H1 (cell line): ENCODE measurements at regions not wholly inside any gene's neighbourhood (a gene's known extent, or its start where the extent isn't known, plus 50 kb on each side); places are given as distances from the start of the nearest gene placed in this dataset.
A peak's percentile ranks its signal among the peaks of the same experiment; 100 is the strongest.

Experiments
- CTCF ChIA-PET: fragments of 300-600 bp; sonication (Branson Sonifier 250); formaldehyde crosslinking; loops from one replicate; lab custom pipeline; 2021; ENCODE audit not compliant: partially characterized antibody; lab: Charles Lee
- POLR2A ChIA-PET: fragments of 300-600 bp; sonication (Branson Sonifier 250); formaldehyde crosslinking; loops from one replicate; lab custom pipeline; 2021; ENCODE audit warnings: inconsistent platforms; ENCODE audit not compliant: partially characterized antibody; lab: Charles Lee
- DNase-seq, 2 experiments: peaks; one replicate each; pipeline versions ENCODE4 v3.0.0 to v3.0.0-alpha.2; 2010 to 2022; ENCODE audit warnings: low spot score in 2 of 2, low read depth in 1 of 2, mixed read lengths in 1 of 2
- FAIRE-seq: peaks from 2 replicates; lab custom pipeline; 2011; peaks lifted over from hg19 to GRCh38; lab: Jason Lieb, UNC
- H2AFZ ChIP-seq: 2 replicates; pipeline ENCODE4 v1.8.1; 2012; ENCODE audit warnings: low read length, inconsistent platforms
- H2AK5ac ChIP-seq: 2 replicates; pipeline ENCODE4 v1.6.1; 2013; ENCODE audit warnings: low read depth, low read length
- H2BK120ac ChIP-seq: replicated peaks from 2 replicates; pipeline ENCODE3; 2013; ENCODE audit warnings: low read depth, low read length, inconsistent platforms
- H2BK12ac ChIP-seq: 2 replicates; pipeline ENCODE4 v1.6.1; 2013; ENCODE audit warnings: low read depth, low read length
- H2BK15ac ChIP-seq: 2 replicates; pipeline ENCODE4 v1.6.1; 2013; ENCODE audit warnings: low read length
- H2BK20ac ChIP-seq: 2 replicates; pipeline ENCODE4 v1.6.1; 2013; ENCODE audit warnings: low read length
- H2BK5ac ChIP-seq: 2 replicates; pipeline ENCODE4 v1.6.1; 2013; ENCODE audit warnings: low read depth, low read length
- H3K14ac ChIP-seq: 2 replicates; pipeline ENCODE4 v1.6.1; 2013; ENCODE audit warnings: inconsistent platforms; ENCODE audit not compliant: insufficient read length
- H3K18ac ChIP-seq: 2 replicates; pipeline ENCODE4 v1.6.1; 2013; ENCODE audit warnings: low read length; ENCODE audit errors: extremely low read depth
- H3K23ac ChIP-seq: 2 replicates; pipeline ENCODE4 v1.6.1; 2013; ENCODE audit warnings: inconsistent platforms; ENCODE audit not compliant: insufficient read length
- H3K23me2 ChIP-seq: 2 replicates; pipeline ENCODE4 v1.6.1; 2013; ENCODE audit warnings: low read depth, low read length
- H3K27ac ChIP-seq: 2 replicates; pipeline ENCODE4 v1.6.1; 2011; ENCODE audit warnings: low read depth, low read length, inconsistent platforms
- H3K27me3 ChIP-seq, 4 experiments: replicated peaks in 1 of 4; 1 replicate in 1 of 4; 2 replicates in 3 of 4; pipeline versions ENCODE4 v1.6.1 to v1.8.1; 2011 to 2013; ENCODE audit warnings: low read length in 3 of 4, mild to moderate bottlenecking in 3 of 4, inconsistent platforms in 2 of 4, mixed read lengths in 2 of 4, moderate library complexity in 1 of 4; ENCODE audit not compliant: control insufficient read depth in 3 of 4, insufficient read depth in 3 of 4; ENCODE audit errors: extremely low read depth in 1 of 4
- H3K36me3 ChIP-seq, 4 experiments: 2 replicates each; pipeline versions ENCODE4 v1.6.1 to v1.8.1; 2011 to 2013; ENCODE audit warnings: mild to moderate bottlenecking in 4 of 4, low read length in 3 of 4, moderate library complexity in 2 of 4, control low read depth in 1 of 4, inconsistent platforms in 1 of 4; ENCODE audit not compliant: insufficient read depth in 4 of 4, control insufficient read depth in 2 of 4
- H3K4ac ChIP-seq: replicated peaks from 2 replicates; pipeline ENCODE3; 2013; ENCODE audit warnings: low read length, low read depth, mixed read lengths, inconsistent platforms; ENCODE audit not compliant: insufficient read length
- H3K4me1 ChIP-seq, 4 experiments: replicated peaks in 1 of 4; 1 replicate in 1 of 4; 2 replicates in 3 of 4; pipeline versions ENCODE4 v1.6.1 to v1.8.1; 2011 to 2013; ENCODE audit warnings: low read length in 3 of 4, inconsistent platforms in 2 of 4, mixed read lengths in 1 of 4; ENCODE audit not compliant: insufficient read depth in 4 of 4, control insufficient read depth in 3 of 4
- H3K4me2 ChIP-seq, 2 experiments: 2 replicates each; pipeline versions ENCODE4 v1.6.1 to v1.8.1; 2011 to 2013; ENCODE audit warnings: low read depth in 2 of 2, low read length in 2 of 2, control low read depth in 1 of 2, inconsistent platforms in 1 of 2, mild to moderate bottlenecking in 1 of 2; ENCODE audit not compliant: insufficient read depth in 1 of 2
- H3K4me3 ChIP-seq, 4 experiments: fragments of 200-600, 300-600 bp in 1 of 4; sonication (generic), shearing (Covaris generic), sonication (Bioruptor Twin) in 1 of 4; 2 replicates each; pipeline versions ENCODE4 v1.5.1 to v1.8.1; 2011 to 2016; ENCODE audit warnings: low read length in 4 of 4, low read depth in 3 of 4, control low read depth in 2 of 4, inconsistent platforms in 2 of 4, mild to moderate bottlenecking in 2 of 4, mixed read lengths in 1 of 4, moderate library complexity in 1 of 4; ENCODE audit not compliant: insufficient read depth in 2 of 4; ENCODE audit errors: extremely low read depth in 1 of 4
- H3K56ac ChIP-seq: replicated peaks from 2 replicates; pipeline ENCODE3; 2013; ENCODE audit warnings: low read depth, mild to moderate bottlenecking, mixed read lengths, low read length, inconsistent platforms; ENCODE audit not compliant: insufficient read length
- H3K79me1 ChIP-seq: 2 replicates; pipeline ENCODE4 v1.6.1; 2013; ENCODE audit warnings: low read depth, low read length, control low read depth
- H3K79me2 ChIP-seq, 2 experiments: 2 replicates each; pipeline versions ENCODE4 v1.6.1 to v1.8.1; 2012 to 2013; ENCODE audit warnings: low read length in 2 of 2, mild to moderate bottlenecking in 2 of 2, inconsistent platforms in 1 of 2; ENCODE audit not compliant: insufficient read depth in 2 of 2, control insufficient read depth in 1 of 2
- H3K9ac ChIP-seq, 4 experiments: replicated peaks in 1 of 4; 1 replicate in 1 of 4; 2 replicates in 3 of 4; pipeline versions ENCODE4 v1.6.1 to v1.8.1; 2011 to 2013; ENCODE audit warnings: low read depth in 3 of 4, low read length in 3 of 4, control low read depth in 2 of 4, mild to moderate bottlenecking in 2 of 4, moderate library complexity in 2 of 4, inconsistent platforms in 1 of 4; ENCODE audit errors: extremely low read depth in 1 of 4
- H3K9me3 ChIP-seq, 2 experiments: 2 replicates each; pipeline versions ENCODE4 v1.6.1 to v1.8.1; 2012 to 2013; ENCODE audit warnings: mild to moderate bottlenecking in 2 of 2, moderate library complexity in 2 of 2, control low read depth in 1 of 2, inconsistent platforms in 1 of 2, low read depth in 1 of 2, low read length in 1 of 2, mixed read lengths in 1 of 2; ENCODE audit not compliant: insufficient read depth in 2 of 2
- H4K20me1 ChIP-seq, 2 experiments: replicated peaks in 1 of 2; 2 replicates each; pipeline versions ENCODE3 to v1.8.1; 2011 to 2013; ENCODE audit warnings: inconsistent platforms in 2 of 2, low read length in 2 of 2, mild to moderate bottlenecking in 1 of 2; ENCODE audit not compliant: insufficient read depth in 2 of 2, control insufficient read depth in 1 of 2
- H4K5ac ChIP-seq: 2 replicates; pipeline ENCODE4 v1.6.1; 2013; ENCODE audit warnings: low read length, low read depth, mixed read lengths, inconsistent platforms; ENCODE audit not compliant: insufficient read length
- H4K8ac ChIP-seq: 2 replicates; pipeline ENCODE4 v1.8.0; 2013; ENCODE audit warnings: mild to moderate bottlenecking, moderate library complexity, low read length, inconsistent platforms; ENCODE audit not compliant: insufficient read depth; ENCODE audit errors: extremely low read depth
- H4K91ac ChIP-seq: replicated peaks from 2 replicates; pipeline ENCODE3; 2013; ENCODE audit warnings: low read length, mixed read lengths, inconsistent platforms; ENCODE audit not compliant: insufficient read length
- CBX5 ChIP-seq: fragments of 300-800, 300-1000 bp; sonication (generic); IDR thresholded peaks from 2 replicates; pipeline ENCODE4 v1.7.1; 2016; ENCODE audit warnings: antibody characterized with exemption, low read length, low read depth
- HDAC2 ChIP-seq, 2 experiments: fragments of 300-600 bp in 1 of 2; sonication (generic) in 1 of 2; IDR thresholded peaks; 2 replicates each; pipeline ENCODE4 v1.6.1; 2011 to 2012; ENCODE audit warnings: low read depth in 2 of 2, low read length in 2 of 2, mild to moderate bottlenecking in 2 of 2, moderate library complexity in 2 of 2, borderline replicate concordance in 1 of 2, inconsistent platforms in 1 of 2
- NANOG ChIP-seq: IDR thresholded peaks from 2 replicates; pipeline ENCODE4 v1.6.1; 2011; ENCODE audit warnings: low read length, low read depth, mild to moderate bottlenecking, inconsistent platforms; ENCODE audit not compliant: insufficient read depth, poor library complexity, severe bottlenecking
- NRF1 ChIP-seq: IDR thresholded peaks from 2 replicates; pipeline ENCODE4 v1.6.1; 2011; ENCODE audit warnings: mild to moderate bottlenecking, low read depth, low read length, improper control_type of control experiment
- RBBP5 ChIP-seq: IDR thresholded peaks from 2 replicates; pipeline ENCODE4 v1.7.1; 2012; ENCODE audit warnings: low read depth, mild to moderate bottlenecking, inconsistent platforms, low read length, moderate library complexity, borderline replicate concordance
- SIRT6 ChIP-seq: IDR thresholded peaks from one replicate; pipeline ENCODE4 v1.7.1; 2012; ENCODE audit warnings: low read length, inconsistent platforms
- TAF7 ChIP-seq: optimal IDR thresholded peaks from 2 replicates; pipeline ENCODE3; 2011; ENCODE audit warnings: low read depth, mild to moderate bottlenecking, inconsistent platforms, low read length, moderate library complexity, borderline replicate concordance
- WGBS, 2 experiments: shearing (Covaris generic) in 1 of 2; methylation state at CpG; one replicate each; pipeline versions ENCODE4 v1.1.6 to v1.1.7; 2013 to 2015; ENCODE audit warnings: low lambda C conversion rate in 2 of 2, mixed read lengths in 2 of 2, inconsistent platforms in 1 of 2, low coverage in 1 of 2, missing lambda C conversion rate in 1 of 2; ENCODE audit not compliant: insufficient replicate concordance in 2 of 2, insufficient coverage in 1 of 2, insufficient read length in 1 of 2; ENCODE audit errors: extremely low coverage in 1 of 2, missing lambda C conversion rate in 1 of 2; 5-methylcytosine and 5-hydroxymethylcytosine counted together

DNA sequence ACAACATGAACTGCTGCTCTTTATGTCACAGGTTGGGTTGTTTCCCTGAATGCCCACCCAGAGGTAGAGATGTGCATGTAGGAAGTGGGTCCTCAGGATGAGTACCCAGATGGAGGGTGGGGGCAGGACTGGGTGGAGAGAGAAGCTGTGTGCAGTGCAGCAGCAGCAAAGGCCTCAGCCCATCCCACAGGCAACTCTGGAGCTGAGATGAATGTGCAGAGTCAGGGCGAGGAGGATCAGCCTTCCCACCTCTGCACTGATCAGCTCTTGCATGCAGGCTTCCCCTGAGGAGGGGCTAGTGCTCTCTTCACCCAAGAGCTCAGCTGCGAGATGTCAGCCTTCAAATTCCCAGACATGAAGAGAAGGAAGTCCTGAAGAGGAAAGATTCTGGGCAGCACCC is 326.2 kb upstream of the RAB6C start:
- H3K4me2 ChIP-seq, result no peak overlapping the region
- H3K27me3 ChIP-seq, result no peaks in the 10 kb centered on the region
- no peak overlapping the region for H3K18ac ChIP-seq
- H3K79me2 ChIP-seq, result no peaks in the 10 kb centered on the region
- H3K79me1 ChIP-seq, result no peaks in the 10 kb centered on the region
- H4K20me1 ChIP-seq, result no peaks in the 10 kb centered on the region
- DNase-seq, result no peak
- H3K9me3 ChIP-seq, result no peaks in the 10 kb centered on the region; a peak in 1 of 4 replicates
- H2AFZ ChIP-seq, result 0 out of 2 replicates have a peak overlapping the region, but pooled peaks have one; percentile 45
- H2BK5ac ChIP-seq, result no peak overlapping the region
- no peak overlapping the region for H4K8ac ChIP-seq
- no peak overlapping the region for H3K27ac ChIP-seq
- TF ChIP-seq NANOG (no peak), SIRT6 (no peak), HDAC2 (IDR thresholded peaks at IDR 0.05; ENCODE audit: borderline replicate concordance in 1 of 2, low read depth in 2 of 2, low read length in 2 of 2) (no peak), TAF7 (no peak), NRF1 (no peak), RBBP5 (no peak), CBX5 (no peak)
- no peaks in the 10 kb centered on the region for H3K36me3 ChIP-seq
- WGBS, 2 experiments, result 95% methylated on average over 2 of the region's 2 CpGs; no CpG with 5 or more reads in 1 of the 2 experiments
- no peak overlapping the region for H2BK12ac ChIP-seq
- FAIRE-seq, result no peak
- no peak overlapping the region for H4K5ac ChIP-seq
- no peak overlapping the region for H2BK20ac ChIP-seq
- no peak overlapping the region for H2AK5ac ChIP-seq
- CTCF ChIA-PET, result interaction anchor here (0.7 kb wide), 1 partner anchor 14 kb away, joined by 3 read pairs; no protein-coding TSS in a partner anchor
- no peak overlapping the region for H2BK120ac ChIP-seq
- H3K14ac ChIP-seq, result no peak overlapping the region
- no peak overlapping the region for H4K91ac ChIP-seq
- H3K4me1 ChIP-seq, result no peaks in the 10 kb centered on the region
- no peak overlapping the region for H3K4me3 ChIP-seq
- H3K23ac ChIP-seq, result no peak overlapping the region
- no peaks in the 10 kb centered on the region for H3K23me2 ChIP-seq
- no peak overlapping the region; a peak in 1 of 7 replicates for H3K9ac ChIP-seq
- no peak overlapping the region for H3K4ac ChIP-seq
- H2BK15ac ChIP-seq, result no peak overlapping the region
- POLR2A ChIA-PET, result no interaction called here
- no peak overlapping the region for H3K56ac ChIP-seq
